ENCODE measurements at regions not wholly inside any gene's neighbourhood (a gene's known extent, or its start where the extent isn't known, plus 50 kb on each side); places are given as distances from the start of the nearest gene placed in this dataset.

GRCh38 chr3:40855871-40856270 is 331.1 kb downstream of the ZNF621 start:
- DNase-seq (ENCODE audit: low read depth in 2 of 2) = no peak

GRCh38 chr3:40858364-40859115 is 333.8 kb downstream of the ZNF621 start:
- no peak for DNase-seq (ENCODE audit: low read depth in 2 of 2)

GRCh38 chr3:40862946-40863345 is 336.4 kb upstream of the CTNNB1 start:
- DNase-seq (ENCODE audit: low read depth in 2 of 2) = no peak

- DNase-seq (ENCODE audit: low read depth in 2 of 2) = no peak
These were observed 335.0 kb upstream of the CTNNB1 start for GRCh38 chr3:40864146-40864782.

GRCh38 chr3:40864915-40865314 is 334.4 kb upstream of the CTNNB1 start:
- no peak for DNase-seq (ENCODE audit: low read depth in 2 of 2)

GRCh38 chr3:40867797-40868196 is 331.5 kb upstream of the CTNNB1 start:
- DNase-seq (ENCODE audit: low read depth in 2 of 2) = no peak

- DNase-seq (ENCODE audit: low read depth in 2 of 2) = no peak
These were observed 330.3 kb upstream of the CTNNB1 start for GRCh38 chr3:40869013-40869412.

- DNase-seq (ENCODE audit: low read depth in 2 of 2) = no peak
These were observed 329.4 kb upstream of the CTNNB1 start for GRCh38 chr3:40869939-40870338.

GRCh38 chr3:40871394-40871793 is 327.9 kb upstream of the CTNNB1 start:
- no peak for DNase-seq (ENCODE audit: low read depth in 2 of 2)

GRCh38 chr3:40872258-40872920 is 326.9 kb upstream of the CTNNB1 start:
- DNase-seq (ENCODE audit: low read depth in 2 of 2) = no peak

GRCh38 chr3:40873476-40873875 is 325.8 kb upstream of the CTNNB1 start:
- no peak for DNase-seq (ENCODE audit: low read depth in 2 of 2)

GRCh38 chr3:40873934-40874699 is 325.2 kb upstream of the CTNNB1 start:
- DNase-seq (ENCODE audit: low read depth in 2 of 2) = no peak

GRCh38 chr3:40875581-40875980 is 323.7 kb upstream of the CTNNB1 start:
- no peak for DNase-seq (ENCODE audit: low read depth in 2 of 2)

GRCh38 chr3:40876009-40876408 is 323.3 kb upstream of the CTNNB1 start:
- DNase-seq (ENCODE audit: low read depth in 2 of 2) = no peak

GRCh38 chr3:40876496-40876895 is 322.8 kb upstream of the CTNNB1 start:
- DNase-seq (ENCODE audit: low read depth in 2 of 2) = no peak

GRCh38 chr3:40877631-40878463 is 321.5 kb upstream of the CTNNB1 start:
- DNase-seq (ENCODE audit: low read depth in 2 of 2) = no peak

GRCh38 chr3:40878464-40878905 is 320.8 kb upstream of the CTNNB1 start:
- no peak for DNase-seq (ENCODE audit: low read depth in 2 of 2)

- no peak for DNase-seq (ENCODE audit: low read depth in 2 of 2)
These were observed 313.9 kb upstream of the CTNNB1 start for GRCh38 chr3:40885430-40885829.

GRCh38 chr3:40886660-40887425 is 312.5 kb upstream of the CTNNB1 start:
- no peak for DNase-seq (ENCODE audit: low read depth in 2 of 2)

- no peak for DNase-seq (ENCODE audit: low read depth in 2 of 2)
These were observed 308.1 kb upstream of the CTNNB1 start for GRCh38 chr3:40891186-40891585.

All from stimulated activated CD4-positive, alpha-beta T cell treated with anti-CD3 and anti-CD28 coated beads, Interleukin-1b, Interleukin-23, amount 100 ng/mL, for 4 hours (primary cell).